ENCODE measurements at regions not wholly inside any gene's neighbourhood (a gene's known extent, or its start where the extent isn't known, plus 50 kb on each side); places are given as distances from the start of the nearest gene placed in this dataset.

DNA sequence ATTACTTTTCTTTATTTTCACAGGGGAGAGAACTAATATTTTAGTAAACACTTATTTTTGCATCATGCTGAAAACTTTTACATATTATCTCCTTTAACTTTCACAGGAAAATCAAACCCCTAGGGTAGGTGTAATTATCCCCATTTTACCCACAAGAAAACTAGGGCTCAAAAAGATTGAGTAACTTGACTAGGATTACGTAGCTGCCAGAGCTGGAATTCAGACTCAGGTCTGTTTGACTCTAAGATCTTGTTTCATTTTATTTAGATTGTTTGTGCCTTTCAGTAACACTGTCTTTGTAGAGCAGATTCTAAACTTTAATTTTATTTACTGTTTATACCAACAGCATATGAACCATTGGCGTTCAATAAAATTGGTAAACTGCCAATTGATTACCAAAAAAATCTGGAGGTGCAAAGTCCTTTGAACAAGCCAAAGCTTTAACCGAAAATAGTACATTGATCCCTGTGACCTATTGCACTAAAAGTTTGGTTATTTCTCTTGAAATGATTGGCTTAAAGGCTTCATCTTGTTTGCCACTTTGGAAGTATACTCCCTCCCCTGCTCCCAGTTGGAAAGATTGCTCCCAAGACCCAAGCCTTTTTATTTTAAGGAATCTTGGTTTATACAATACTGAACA lies 71.0 kb upstream of the WDR26 start:
- BruUV-seq (replicated peaks) = no TSS peak
- CTCF ChIA-PET = interaction anchor here (0.6 to 1.3 kb wide), 2 partner anchors 136 to 153 kb away, joined by 4 to 6 read pairs; no protein-coding TSS in a partner anchor
- no peaks in the 10 kb centered on the region for H3K27me3 Mint-ChIP-seq (ENCODE audit: unreplicated experiment)
- no peak overlapping the region for H3K4me3 Mint-ChIP-seq (ENCODE audit: low read depth, unreplicated experiment)
- no peak overlapping the region for H3K27ac Mint-ChIP-seq (ENCODE audit: unreplicated experiment)
- H3K9me3 Mint-ChIP-seq (ENCODE audit: low read depth, unreplicated experiment) = no peaks in the 10 kb centered on the region
- no peak for DNase-seq
- TF ChIP-seq, protein P1, sequence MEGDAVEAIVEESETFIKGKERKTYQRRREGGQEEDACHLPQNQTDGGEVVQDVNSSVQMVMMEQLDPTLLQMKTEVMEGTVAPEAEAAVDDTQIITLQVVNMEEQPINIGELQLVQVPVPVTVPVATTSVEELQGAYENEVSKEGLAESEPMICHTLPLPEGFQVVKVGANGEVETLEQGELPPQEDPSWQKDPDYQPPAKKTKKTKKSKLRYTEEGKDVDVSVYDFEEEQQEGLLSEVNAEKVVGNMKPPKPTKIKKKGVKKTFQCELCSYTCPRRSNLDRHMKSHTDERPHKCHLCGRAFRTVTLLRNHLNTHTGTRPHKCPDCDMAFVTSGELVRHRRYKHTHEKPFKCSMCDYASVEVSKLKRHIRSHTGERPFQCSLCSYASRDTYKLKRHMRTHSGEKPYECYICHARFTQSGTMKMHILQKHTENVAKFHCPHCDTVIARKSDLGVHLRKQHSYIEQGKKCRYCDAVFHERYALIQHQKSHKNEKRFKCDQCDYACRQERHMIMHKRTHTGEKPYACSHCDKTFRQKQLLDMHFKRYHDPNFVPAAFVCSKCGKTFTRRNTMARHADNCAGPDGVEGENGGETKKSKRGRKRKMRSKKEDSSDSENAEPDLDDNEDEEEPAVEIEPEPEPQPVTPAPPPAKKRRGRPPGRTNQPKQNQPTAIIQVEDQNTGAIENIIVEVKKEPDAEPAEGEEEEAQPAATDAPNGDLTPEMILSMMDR (IDR thresholded peaks at IDR 0.05; ENCODE audit: unreplicated experiment) = no peak
- intact Hi-C loops (cut with micrococcal nuclease; ENCODE audit: unreplicated experiment) = no loop called here
- H3K4me1 Mint-ChIP-seq (ENCODE audit: low read depth, unreplicated experiment) = peaks cover 24% of the 10 kb centered on the region
- no peaks in the 10 kb centered on the region for H3K36me3 Mint-ChIP-seq (ENCODE audit: insufficient read depth, unreplicated experiment)

DNA sequence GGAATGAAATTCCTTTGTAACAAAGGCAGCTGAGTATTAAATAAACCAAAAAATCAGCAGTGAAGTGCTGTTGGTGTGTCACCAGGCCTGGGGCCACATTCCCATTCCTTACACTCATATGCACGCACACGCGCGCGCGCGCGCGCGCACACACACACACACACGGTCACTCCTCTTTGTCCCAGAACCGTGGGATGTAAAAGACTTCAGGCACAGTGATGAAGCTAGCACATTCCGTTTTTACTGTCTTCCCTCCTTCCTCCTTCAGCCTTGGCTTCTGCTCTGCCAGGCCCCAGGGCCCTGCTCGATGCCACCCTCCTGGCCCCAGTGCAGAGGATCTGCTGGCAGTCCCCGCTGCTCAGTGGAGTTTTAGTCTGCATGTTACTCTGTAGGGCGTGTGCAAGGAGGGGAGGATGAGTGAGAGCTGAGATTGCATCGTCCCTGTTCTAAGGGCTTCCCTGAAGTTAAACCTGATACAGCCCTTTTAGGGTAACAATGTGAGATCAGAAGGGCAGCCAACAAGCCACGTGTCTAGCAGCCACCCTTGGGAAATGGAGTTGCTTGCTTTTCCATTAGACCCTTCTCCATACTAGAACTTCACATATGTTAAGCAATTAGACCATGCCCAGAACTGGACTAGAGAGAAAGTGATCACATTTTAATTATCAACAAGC lies 71.7 kb upstream of the WDR26 start:
- TF ChIP-seq, protein P1 (IDR thresholded peaks at IDR 0.05; ENCODE audit: unreplicated experiment) = no peak
- H3K36me3 Mint-ChIP-seq (ENCODE audit: insufficient read depth, unreplicated experiment) = no peaks in the 10 kb centered on the region
- DNase-seq = no peak
- no peak overlapping the region for H3K27ac Mint-ChIP-seq (ENCODE audit: unreplicated experiment)
- no peak overlapping the region for H3K4me3 Mint-ChIP-seq (ENCODE audit: low read depth, unreplicated experiment)
- no peaks in the 10 kb centered on the region for H3K9me3 Mint-ChIP-seq (ENCODE audit: low read depth, unreplicated experiment)
- CTCF ChIA-PET = interaction anchor here (1.3 kb wide), 1 partner anchor 135 kb away, joined by 6 read pairs; no protein-coding TSS in a partner anchor
- no peaks in the 10 kb centered on the region for H3K27me3 Mint-ChIP-seq (ENCODE audit: unreplicated experiment)
- intact Hi-C loops (cut with micrococcal nuclease; ENCODE audit: unreplicated experiment) = no loop called here
- H3K4me1 Mint-ChIP-seq (ENCODE audit: low read depth, unreplicated experiment) = peaks cover 24% of the 10 kb centered on the region
- no TSS peak for BruUV-seq (replicated peaks)

GRCh38 chr1:224507771-224508523 lies 73.3 kb upstream of the WDR26 start:
- intact Hi-C loops (cut with micrococcal nuclease; ENCODE audit: unreplicated experiment) = no loop called here
- no TSS peak for BruUV-seq (replicated peaks)
- Mint-ChIP-seq H3K4me1 (ENCODE audit: low read depth, unreplicated experiment) (peaks cover 17% of the 10 kb centered on the region), H3K36me3 (ENCODE audit: insufficient read depth, unreplicated experiment) (no peaks in the 10 kb centered on the region), H3K27me3 (ENCODE audit: unreplicated experiment) (no peaks in the 10 kb centered on the region), H3K27ac (ENCODE audit: unreplicated experiment) (no peak overlapping the region), H3K4me3 (ENCODE audit: low read depth, unreplicated experiment) (no peak overlapping the region), H3K9me3 (ENCODE audit: low read depth, unreplicated experiment) (no peaks in the 10 kb centered on the region)
- CTCF ChIA-PET = no interaction called here
- no peak for DNase-seq
- TF ChIP-seq, protein P1 (IDR thresholded peaks at IDR 0.05; ENCODE audit: unreplicated experiment) = no peak

- intact Hi-C loops (cut with micrococcal nuclease; ENCODE audit: unreplicated experiment) = loop anchor here (10.0 kb wide), 1 partner anchor 485 kb away; no protein-coding TSS in a partner anchor
- CTCF ChIA-PET = interaction anchor here (0.5 to 1.3 kb wide), 4 partner anchors 22 to 573 kb away, joined by 3 to 4 read pairs (median 3); partner anchors contain the start of gene WDR26
These were observed 75.3 kb upstream of the WDR26 start for GRCh38 chr1:224509907-224510306.

More at GRCh38 chr1:224509907-224510306, 75.3 kb upstream of the WDR26 start:
- H3K27ac Mint-ChIP-seq (ENCODE audit: unreplicated experiment) = no peak overlapping the region
- no peak overlapping the region for H3K4me3 Mint-ChIP-seq (ENCODE audit: low read depth, unreplicated experiment)
- no peaks in the 10 kb centered on the region for H3K27me3 Mint-ChIP-seq (ENCODE audit: unreplicated experiment)
- H3K36me3 Mint-ChIP-seq (ENCODE audit: insufficient read depth, unreplicated experiment) = no peaks in the 10 kb centered on the region
- no peaks in the 10 kb centered on the region for H3K9me3 Mint-ChIP-seq (ENCODE audit: low read depth, unreplicated experiment)
- DNase-seq = no peak
- TF ChIP-seq, protein P1 (IDR thresholded peaks at IDR 0.05; ENCODE audit: unreplicated experiment) = no peak
- no peaks in the 10 kb centered on the region for H3K4me1 Mint-ChIP-seq (ENCODE audit: low read depth, unreplicated experiment)
- BruUV-seq (replicated peaks) = no TSS peak
